NB4 (cell line): ENCODE measurements at regions not wholly inside any gene's neighbourhood (a gene's known extent, or its start where the extent isn't known, plus 50 kb on each side); places are given as distances from the start of the nearest gene placed in this dataset.

Experiments
- DNase-seq: peaks from one replicate; pipeline ENCODE4 v3.0.0; 2010; ENCODE audit warnings: low read depth
- H3K4me3 ChIP-seq: one replicate; pipeline ENCODE4 v1.5.1; 2011; ENCODE audit warnings: mild to moderate bottlenecking, low read depth, low read length, moderate library complexity
- CTCF ChIP-seq: IDR thresholded peaks from one replicate; pipeline ENCODE4 v1.5.1; 2012; ENCODE audit warnings: low read depth, low read length
- MAX ChIP-seq: IDR thresholded peaks from 2 replicates; pipeline ENCODE4 v1.6.1; 2011; ENCODE audit warnings: low read depth, low read length
- MYC ChIP-seq: IDR thresholded peaks from 2 replicates; pipeline ENCODE4 v1.6.1; 2011; ENCODE audit warnings: low read depth, low read length
- POLR2A ChIP-seq: IDR thresholded peaks from 2 replicates; pipeline ENCODE4 v1.6.1; 2011; ENCODE audit warnings: mild to moderate bottlenecking; ENCODE audit not compliant: insufficient read length; ENCODE audit errors: extremely low read depth

GRCh38 chr5:74098456-74098855, 472.5 kb downstream of the ARHGEF28 start:
- TF ChIP-seq MYC = no peak
- TF ChIP-seq MAX = no peak
- TF ChIP-seq POLR2A = no peak
- no peak for TF ChIP-seq CTCF
- no peak for DNase-seq
- no peak overlapping the region for H3K4me3 ChIP-seq

GRCh38 chr5:74096325-74096724, 470.3 kb downstream of the ARHGEF28 start:
- DNase-seq = no peak
- TF ChIP-seq MAX (no peak), POLR2A (no peak), MYC (no peak), CTCF (no peak)
- H3K4me3 ChIP-seq = no peak overlapping the region

GRCh38 chr5:74095871-74096270, 469.9 kb downstream of the ARHGEF28 start:
- no peak overlapping the region for H3K4me3 ChIP-seq
- DNase-seq = no peak
- TF ChIP-seq POLR2A (no peak), MAX (no peak), CTCF (no peak), MYC (no peak)

- TF ChIP-seq CTCF = no peak
- no peak for TF ChIP-seq MAX
- no peak for TF ChIP-seq POLR2A
- no peak for TF ChIP-seq MYC
- H3K4me3 ChIP-seq = no peak overlapping the region
Measured at GRCh38 chr5:74094782-74095108, 468.7 kb downstream of the ARHGEF28 start.

GRCh38 chr5:74094096-74094781, 468.2 kb downstream of the ARHGEF28 start:
- H3K4me3 ChIP-seq = no peak overlapping the region
- no peak for DNase-seq
- TF ChIP-seq POLR2A (no peak), CTCF (no peak), MAX (no peak), MYC (no peak)

More at GRCh38 chr5:74094782-74095108, 468.7 kb downstream of the ARHGEF28 start:
- no peak for DNase-seq

GRCh38 chr5:74093561-74093960, 467.6 kb downstream of the ARHGEF28 start:
- TF ChIP-seq MYC = no peak
- no peak for TF ChIP-seq CTCF
- TF ChIP-seq POLR2A = no peak
- no peak for TF ChIP-seq MAX

More at GRCh38 chr5:74093561-74093960, 467.6 kb downstream of the ARHGEF28 start:
- no peak for DNase-seq
- no peak overlapping the region for H3K4me3 ChIP-seq
